PC-3 (cell line): ENCODE measurements at regions not wholly inside any gene's neighbourhood (a gene's known extent, or its start where the extent isn't known, plus 50 kb on each side); places are given as distances from the start of the nearest gene placed in this dataset.

Experiments used
- EZH2 ChIP-seq: fragments of 300-600 bp; sonication (generic); IDR thresholded peaks from one replicate; pipeline ENCODE4 v1.6.1; 2017; ENCODE audit warnings: antibody characterized with exemption, mild to moderate bottlenecking, low read length; ENCODE audit not compliant: unreplicated experiment
- EZH2phosphoT487 ChIP-seq: fragments of 300-600 bp; sonication (generic); IDR thresholded peaks from 2 replicates; pipeline ENCODE4 v1.6.1; 2018; ENCODE audit warnings: mild to moderate bottlenecking, antibody characterized with exemption, low read length, borderline replicate concordance
- TF ChIP-seq, protein P1 (sequence below): fragments of 300-600 bp; sonication (generic); conservative IDR thresholded peaks from 2 replicates; pipeline ENCODE4 v1.5.1; 2017; ENCODE audit warnings: antibody characterized with exemption, low read depth, mild to moderate bottlenecking, low read length

DNA sequence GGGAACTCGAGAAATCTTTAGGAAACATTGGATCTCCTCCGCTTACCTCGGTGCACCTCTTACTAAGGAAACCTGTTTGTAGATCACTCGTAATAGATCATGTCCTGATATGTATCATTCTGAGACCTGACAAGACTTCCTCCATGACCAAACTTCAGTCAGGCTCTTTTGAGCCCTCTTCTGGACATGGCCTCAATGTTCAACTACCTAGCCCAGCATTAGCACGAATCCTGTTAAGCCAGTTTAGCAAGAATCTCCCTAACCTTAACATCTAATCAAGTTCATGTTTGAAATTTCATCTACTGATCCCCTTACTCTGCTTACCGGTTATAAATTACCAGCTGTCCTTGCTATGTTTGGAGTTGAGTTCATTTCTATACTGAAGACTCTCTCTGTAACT, 713.9 kb upstream of the USP15 start:
- TF ChIP-seq, protein P1, sequence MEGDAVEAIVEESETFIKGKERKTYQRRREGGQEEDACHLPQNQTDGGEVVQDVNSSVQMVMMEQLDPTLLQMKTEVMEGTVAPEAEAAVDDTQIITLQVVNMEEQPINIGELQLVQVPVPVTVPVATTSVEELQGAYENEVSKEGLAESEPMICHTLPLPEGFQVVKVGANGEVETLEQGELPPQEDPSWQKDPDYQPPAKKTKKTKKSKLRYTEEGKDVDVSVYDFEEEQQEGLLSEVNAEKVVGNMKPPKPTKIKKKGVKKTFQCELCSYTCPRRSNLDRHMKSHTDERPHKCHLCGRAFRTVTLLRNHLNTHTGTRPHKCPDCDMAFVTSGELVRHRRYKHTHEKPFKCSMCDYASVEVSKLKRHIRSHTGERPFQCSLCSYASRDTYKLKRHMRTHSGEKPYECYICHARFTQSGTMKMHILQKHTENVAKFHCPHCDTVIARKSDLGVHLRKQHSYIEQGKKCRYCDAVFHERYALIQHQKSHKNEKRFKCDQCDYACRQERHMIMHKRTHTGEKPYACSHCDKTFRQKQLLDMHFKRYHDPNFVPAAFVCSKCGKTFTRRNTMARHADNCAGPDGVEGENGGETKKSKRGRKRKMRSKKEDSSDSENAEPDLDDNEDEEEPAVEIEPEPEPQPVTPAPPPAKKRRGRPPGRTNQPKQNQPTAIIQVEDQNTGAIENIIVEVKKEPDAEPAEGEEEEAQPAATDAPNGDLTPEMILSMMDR: peak; percentile 58
- no peak for TF ChIP-seq EZH2
- TF ChIP-seq EZH2phosphoT487: no peak
